KMS-11 (cell line): ENCODE measurements at regions not wholly inside any gene's neighbourhood (a gene's known extent, or its start where the extent isn't known, plus 50 kb on each side); places are given as distances from the start of the nearest gene placed in this dataset.

Experiments
- H2AFZ ChIP-seq: fragments of 200-600 bp; sonication (generic); 2 replicates; pipeline ENCODE4 v1.6.1; 2016; ENCODE audit warnings: antibody characterized with exemption, mixed run types, low read depth
- H3K27ac ChIP-seq: fragments of 200-600 bp; sonication (generic); 2 replicates; pipeline ENCODE4 v1.6.1; 2016; ENCODE audit warnings: mild to moderate bottlenecking, mixed run types
- H3K27me3 ChIP-seq: fragments of 200-600 bp; sonication (generic); 2 replicates; pipeline ENCODE4 v1.6.1; 2017; ENCODE audit warnings: mild to moderate bottlenecking, low read depth, mixed run types, moderate library complexity; ENCODE audit not compliant: insufficient read depth
- H3K36me3 ChIP-seq: fragments of 200-600 bp; sonication (generic); 2 replicates; pipeline ENCODE4 v1.6.1; 2017; ENCODE audit warnings: mild to moderate bottlenecking, mixed run types; ENCODE audit not compliant: insufficient read depth
- H3K4me1 ChIP-seq: fragments of 200-600 bp; sonication (generic); 2 replicates; pipeline ENCODE4 v1.6.1; 2016; ENCODE audit warnings: mild to moderate bottlenecking, low read depth, mixed run types; ENCODE audit not compliant: poor library complexity, severe bottlenecking
- H3K4me2 ChIP-seq: fragments of 200-600 bp; sonication (generic); 2 replicates; pipeline ENCODE4 v1.7.0; 2016; ENCODE audit warnings: mild to moderate bottlenecking, mixed run types
- H3K4me3 ChIP-seq: fragments of 200-600 bp; sonication (generic); IDR thresholded peaks from 2 replicates; pipeline ENCODE4 v1.6.1; 2017; ENCODE audit warnings: low read depth, low read length, mixed read lengths; ENCODE audit not compliant: insufficient read depth
- H3K79me2 ChIP-seq: fragments of 200-600 bp; sonication (generic); 2 replicates; pipeline ENCODE4 v1.6.1; 2016; ENCODE audit warnings: low read depth, mixed run types; ENCODE audit not compliant: insufficient read depth
- H3K9ac ChIP-seq: fragments of 200-600 bp; sonication (generic); 2 replicates; pipeline ENCODE4 v1.6.1; 2016; ENCODE audit warnings: mild to moderate bottlenecking, mixed run types
- H4K20me1 ChIP-seq: fragments of 200-600 bp; sonication (generic); 2 replicates; pipeline ENCODE4 v1.6.1; 2016; ENCODE audit warnings: mild to moderate bottlenecking, mixed run types; ENCODE audit not compliant: insufficient read depth
- CTCF ChIP-seq: fragments of 200-600 bp; sonication (generic); conservative IDR thresholded peaks from 2 replicates; pipeline ENCODE4 v1.6.1; 2017; ENCODE audit warnings: low read depth, mild to moderate bottlenecking, antibody characterized with exemption, low read length, moderate library complexity, mixed read lengths

GRCh38 chr12:31225656-31226535 lies 100.1 kb downstream of the SINHCAF start:
- Histone ChIP-seq H3K4me1 (no peaks in the 10 kb centered on the region), H3K27ac (no peak overlapping the region), H3K36me3 (no peaks in the 10 kb centered on the region), H3K9ac (no peak overlapping the region), H3K4me2 (no peak overlapping the region), H3K4me3 (no peak overlapping the region), H3K79me2 (no peaks in the 10 kb centered on the region), H3K27me3 (no peaks in the 10 kb centered on the region), H4K20me1 (no peaks in the 10 kb centered on the region), H2AFZ (no peak overlapping the region)
- no peak for TF ChIP-seq CTCF

- Histone ChIP-seq H3K4me1 (no peaks in the 10 kb centered on the region), H3K27me3 (no peaks in the 10 kb centered on the region), H3K9ac (no peak overlapping the region), H3K79me2 (no peaks in the 10 kb centered on the region), H3K27ac (no peak overlapping the region), H4K20me1 (no peaks in the 10 kb centered on the region), H3K36me3 (no peaks in the 10 kb centered on the region), H2AFZ (no peak overlapping the region), H3K4me2 (no peak overlapping the region), H3K4me3 (no peak overlapping the region)
- TF ChIP-seq CTCF = no peak
Observed at GRCh38 chr12:31226639-31227038, 99.3 kb downstream of the SINHCAF start.

GRCh38 chr12:31227401-31227981 lies 98.5 kb downstream of the SINHCAF start:
- Histone ChIP-seq H3K79me2 (no peaks in the 10 kb centered on the region), H3K4me3 (no peak overlapping the region), H3K36me3 (no peaks in the 10 kb centered on the region), H3K4me2 (no peak overlapping the region), H3K27ac (no peak overlapping the region), H2AFZ (no peak overlapping the region), H3K27me3 (no peaks in the 10 kb centered on the region), H3K4me1 (no peaks in the 10 kb centered on the region), H4K20me1 (no peaks in the 10 kb centered on the region), H3K9ac (no peak overlapping the region)
- no peak for TF ChIP-seq CTCF

GRCh38 chr12:31228811-31229792 lies 96.8 kb downstream of the SINHCAF start:
- H3K79me2 ChIP-seq = no peaks in the 10 kb centered on the region
- no peak overlapping the region for H3K27ac ChIP-seq

More at GRCh38 chr12:31228811-31229792, 96.8 kb downstream of the SINHCAF start:
- no peak overlapping the region for H2AFZ ChIP-seq
- no peak overlapping the region for H3K9ac ChIP-seq
- H3K4me3 ChIP-seq = no peak overlapping the region
- H3K4me1 ChIP-seq = peaks cover under 1% of the 10 kb centered on the region
- no peaks in the 10 kb centered on the region for H4K20me1 ChIP-seq
- no peak overlapping the region for H3K4me2 ChIP-seq
- TF ChIP-seq CTCF = no peak
- H3K36me3 ChIP-seq = no peaks in the 10 kb centered on the region
- no peaks in the 10 kb centered on the region for H3K27me3 ChIP-seq
